Fibroblast of lung (primary cell): ENCODE measurements at regions not wholly inside any gene's neighbourhood (a gene's known extent, or its start where the extent isn't known, plus 50 kb on each side); places are given as distances from the start of the nearest gene placed in this dataset.

Experiments
- EZH2 ChIP-seq: IDR thresholded peaks from 2 replicates; pipeline ENCODE4 v1.5.1; 2012; ENCODE audit warnings: low read length, control low read depth, mild to moderate bottlenecking; ENCODE audit errors: missing control alignments
- TF ChIP-seq, protein P1 (sequence below), 2 donors: IDR thresholded peaks in 1 of 2; conservative IDR thresholded peaks in 1 of 2; 1 replicate in 1 of 2; 2 replicates in 1 of 2; pipeline ENCODE4 v1.5.1; 2011 to 2012; ENCODE audit warnings: low read length in 2 of 2, control low read depth in 1 of 2, inconsistent platforms in 1 of 2, low read depth in 1 of 2, mild to moderate bottlenecking in 1 of 2

DNA sequence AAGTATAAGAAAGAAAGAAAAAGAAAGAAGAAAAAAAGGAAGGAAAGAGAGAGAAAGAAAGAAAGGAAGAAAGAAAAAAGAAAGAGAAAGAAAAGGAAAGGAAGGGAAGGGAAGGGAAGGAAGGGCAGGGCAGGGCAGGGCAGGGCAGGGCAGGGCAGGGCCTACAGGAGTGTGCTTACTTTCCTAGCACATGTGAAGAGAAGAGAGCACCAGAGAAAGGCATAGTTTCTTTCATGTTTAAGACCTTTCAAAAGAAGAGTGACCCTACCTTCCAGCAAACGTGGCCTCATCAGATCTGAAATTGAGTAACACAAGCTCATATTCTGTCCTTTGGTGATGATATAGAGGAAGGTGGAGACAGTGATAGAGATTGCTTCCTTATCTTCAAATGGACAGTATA lies 899.3 kb upstream of the RAG2 start:
- TF ChIP-seq, protein P1, sequence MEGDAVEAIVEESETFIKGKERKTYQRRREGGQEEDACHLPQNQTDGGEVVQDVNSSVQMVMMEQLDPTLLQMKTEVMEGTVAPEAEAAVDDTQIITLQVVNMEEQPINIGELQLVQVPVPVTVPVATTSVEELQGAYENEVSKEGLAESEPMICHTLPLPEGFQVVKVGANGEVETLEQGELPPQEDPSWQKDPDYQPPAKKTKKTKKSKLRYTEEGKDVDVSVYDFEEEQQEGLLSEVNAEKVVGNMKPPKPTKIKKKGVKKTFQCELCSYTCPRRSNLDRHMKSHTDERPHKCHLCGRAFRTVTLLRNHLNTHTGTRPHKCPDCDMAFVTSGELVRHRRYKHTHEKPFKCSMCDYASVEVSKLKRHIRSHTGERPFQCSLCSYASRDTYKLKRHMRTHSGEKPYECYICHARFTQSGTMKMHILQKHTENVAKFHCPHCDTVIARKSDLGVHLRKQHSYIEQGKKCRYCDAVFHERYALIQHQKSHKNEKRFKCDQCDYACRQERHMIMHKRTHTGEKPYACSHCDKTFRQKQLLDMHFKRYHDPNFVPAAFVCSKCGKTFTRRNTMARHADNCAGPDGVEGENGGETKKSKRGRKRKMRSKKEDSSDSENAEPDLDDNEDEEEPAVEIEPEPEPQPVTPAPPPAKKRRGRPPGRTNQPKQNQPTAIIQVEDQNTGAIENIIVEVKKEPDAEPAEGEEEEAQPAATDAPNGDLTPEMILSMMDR (conservative IDR thresholded peaks at IDR 0.05 in 1 of 2, IDR thresholded peaks at IDR 0.05 in 1 of 2; ENCODE audit: low read depth in 1 of 2, low read length in 2 of 2) = no peak
- no peak for TF ChIP-seq EZH2
